Glutamatergic neuron (in vitro differentiated cells): ENCODE measurements at regions not wholly inside any gene's neighbourhood (a gene's known extent, or its start where the extent isn't known, plus 50 kb on each side); places are given as distances from the start of the nearest gene placed in this dataset.
"Not testable (repeated sequence)": the region's sequence is repeated elsewhere in the genome, so short reads cannot be mapped to it uniquely, and the experiment has no call there.

Experiments used
- DNase-seq: peaks from one replicate; pipeline ENCODE4 v3.0.0; 2022
- H3K27ac Mint-ChIP-seq: one replicate; pipeline ENCODE4 v1.8.0; 2020; ENCODE audit warnings: mild to moderate bottlenecking, mixed read lengths, inconsistent platforms; ENCODE audit not compliant: unreplicated experiment
- H3K27me3 Mint-ChIP-seq: one replicate; pipeline ENCODE4 v1.8.0; 2020; ENCODE audit warnings: mild to moderate bottlenecking, moderate library complexity, mixed read lengths, inconsistent platforms; ENCODE audit not compliant: unreplicated experiment
- H3K36me3 Mint-ChIP-seq: one replicate; pipeline ENCODE4 v1.8.0; 2020; ENCODE audit warnings: mild to moderate bottlenecking, mixed read lengths, inconsistent platforms; ENCODE audit not compliant: unreplicated experiment
- H3K4me1 Mint-ChIP-seq: one replicate; pipeline ENCODE4 v1.8.0; 2020; ENCODE audit warnings: mild to moderate bottlenecking, low read depth, mixed read lengths, inconsistent platforms; ENCODE audit not compliant: unreplicated experiment
- H3K4me3 Mint-ChIP-seq: one replicate; pipeline ENCODE4 v1.8.0; 2020; ENCODE audit warnings: mild to moderate bottlenecking, mixed read lengths, inconsistent platforms; ENCODE audit not compliant: unreplicated experiment
- H3K9me3 Mint-ChIP-seq: one replicate; pipeline ENCODE4 v1.8.0; 2020; ENCODE audit warnings: mild to moderate bottlenecking, moderate library complexity, mixed read lengths, inconsistent platforms; ENCODE audit not compliant: unreplicated experiment
- TF ChIP-seq, protein P1 (sequence below): fragments of 200-600 bp; sonication (generic); IDR thresholded peaks from one replicate; pipeline ENCODE4 v1.5.0; 2021; ENCODE audit not compliant: partially characterized antibody, unreplicated experiment

DNA sequence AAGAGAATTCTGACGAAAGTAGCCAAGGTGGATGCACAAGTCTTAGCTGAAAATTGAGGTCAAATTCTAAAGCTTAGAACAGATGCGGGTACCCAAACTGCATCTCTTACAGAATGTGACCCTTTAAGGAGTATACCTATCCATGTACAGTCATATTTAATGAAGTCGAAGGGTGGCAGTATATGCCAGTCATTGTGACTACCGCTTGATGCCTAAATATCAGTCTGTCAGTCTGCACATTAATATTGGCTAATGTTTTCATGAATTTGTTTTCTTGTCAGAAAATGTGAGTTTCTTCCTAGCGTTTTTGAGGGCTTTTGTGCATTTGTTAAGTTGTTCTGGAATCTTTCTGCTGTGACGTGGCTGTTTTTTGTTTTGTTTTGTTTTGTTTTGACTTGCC is 264.5 kb upstream of the ELAVL2 start:
- no peak for DNase-seq
- Mint-ChIP-seq H3K36me3 (peaks cover 4% of the 10 kb centered on the region), H3K27me3 (no peaks in the 10 kb centered on the region)

DNA sequence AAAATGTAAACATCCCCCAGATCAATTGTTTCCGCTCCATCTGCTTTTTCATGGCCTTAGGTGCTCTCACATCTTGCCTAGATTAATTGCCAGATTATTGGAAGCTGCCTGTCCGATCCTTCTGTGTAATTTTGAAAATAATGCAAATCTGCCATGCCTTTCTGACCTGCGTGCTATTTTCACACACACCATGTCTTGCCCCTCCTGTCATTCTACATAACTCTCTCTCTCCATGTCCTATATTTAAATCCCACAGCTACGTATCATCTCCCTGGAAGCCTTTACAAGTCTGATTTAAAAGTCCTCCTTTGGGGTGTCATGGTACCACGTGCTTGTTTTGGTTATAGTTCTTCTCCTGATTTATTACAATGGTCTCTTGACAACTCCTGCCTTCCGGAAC is 247.6 kb upstream of the ELAVL2 start:
- peak overlapping the region; percentile 75 for H3K27ac Mint-ChIP-seq
- peaks cover 4% of the 10 kb centered on the region for H3K9me3 Mint-ChIP-seq
- H3K36me3 Mint-ChIP-seq = no peaks in the 10 kb centered on the region
- TF ChIP-seq, protein P1, sequence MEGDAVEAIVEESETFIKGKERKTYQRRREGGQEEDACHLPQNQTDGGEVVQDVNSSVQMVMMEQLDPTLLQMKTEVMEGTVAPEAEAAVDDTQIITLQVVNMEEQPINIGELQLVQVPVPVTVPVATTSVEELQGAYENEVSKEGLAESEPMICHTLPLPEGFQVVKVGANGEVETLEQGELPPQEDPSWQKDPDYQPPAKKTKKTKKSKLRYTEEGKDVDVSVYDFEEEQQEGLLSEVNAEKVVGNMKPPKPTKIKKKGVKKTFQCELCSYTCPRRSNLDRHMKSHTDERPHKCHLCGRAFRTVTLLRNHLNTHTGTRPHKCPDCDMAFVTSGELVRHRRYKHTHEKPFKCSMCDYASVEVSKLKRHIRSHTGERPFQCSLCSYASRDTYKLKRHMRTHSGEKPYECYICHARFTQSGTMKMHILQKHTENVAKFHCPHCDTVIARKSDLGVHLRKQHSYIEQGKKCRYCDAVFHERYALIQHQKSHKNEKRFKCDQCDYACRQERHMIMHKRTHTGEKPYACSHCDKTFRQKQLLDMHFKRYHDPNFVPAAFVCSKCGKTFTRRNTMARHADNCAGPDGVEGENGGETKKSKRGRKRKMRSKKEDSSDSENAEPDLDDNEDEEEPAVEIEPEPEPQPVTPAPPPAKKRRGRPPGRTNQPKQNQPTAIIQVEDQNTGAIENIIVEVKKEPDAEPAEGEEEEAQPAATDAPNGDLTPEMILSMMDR = no peak
- no peaks in the 10 kb centered on the region for H3K27me3 Mint-ChIP-seq
- H3K4me1 Mint-ChIP-seq = peaks cover 33% of the 10 kb centered on the region
- peak overlapping the region; percentile 26 for H3K4me3 Mint-ChIP-seq
- no peak for DNase-seq

More for the DNA sequence above, 264.5 kb upstream of the ELAVL2 start:
- H3K4me3 Mint-ChIP-seq = no peak overlapping the region
- no peaks in the 10 kb centered on the region for H3K4me1 Mint-ChIP-seq
- H3K9me3 Mint-ChIP-seq = peaks cover 7% of the 10 kb centered on the region
- H3K27ac Mint-ChIP-seq = no peak overlapping the region
- TF ChIP-seq, protein P1 = no peak

DNA sequence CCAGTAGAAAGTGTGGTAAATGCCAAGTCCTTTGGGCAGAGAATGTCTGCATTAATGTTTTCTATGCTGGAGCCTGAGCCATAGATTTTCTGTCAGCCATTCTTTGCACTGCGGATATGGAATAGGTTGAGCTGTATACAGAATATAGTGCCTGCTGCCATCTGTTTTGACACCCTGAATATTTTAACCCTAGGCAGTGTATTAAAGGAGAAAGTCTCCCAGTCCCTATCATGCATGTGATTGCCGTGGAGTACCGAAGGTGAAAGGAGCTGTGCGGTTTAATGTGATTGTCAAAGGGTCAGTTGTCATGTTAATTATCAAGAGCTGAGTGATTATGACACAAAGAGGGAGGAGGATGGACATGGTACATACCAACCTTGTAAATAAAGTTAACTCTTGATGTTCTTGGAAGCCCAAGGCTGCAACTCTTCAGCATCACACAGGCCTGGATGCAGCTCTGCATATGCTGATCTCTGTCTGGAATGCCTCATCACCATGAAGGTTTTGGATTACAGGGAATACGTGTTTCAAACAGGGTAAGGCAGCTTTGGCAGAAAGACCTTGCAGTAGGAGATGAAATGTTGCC is 247.1 kb upstream of the ELAVL2 start:
- peak overlapping the region; percentile 26 for H3K4me3 Mint-ChIP-seq

DNA sequence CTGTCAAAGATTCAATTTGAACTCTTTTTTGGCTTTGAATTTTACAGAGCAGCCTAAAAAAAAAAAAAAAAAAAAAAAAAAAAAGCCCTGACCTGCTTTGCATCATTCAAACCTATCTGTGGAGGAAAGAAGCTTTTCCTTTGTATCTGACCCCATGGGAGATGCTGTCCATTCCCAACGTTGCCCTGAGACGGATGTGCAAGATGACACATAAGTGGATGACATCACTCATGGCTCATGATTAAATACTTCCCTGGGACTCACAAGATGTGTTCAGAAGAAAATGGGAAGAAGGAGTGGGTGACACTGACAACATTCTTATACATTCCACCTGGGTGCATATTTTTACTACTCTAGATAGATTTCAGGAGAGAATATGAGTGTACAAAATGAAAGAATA is 245.7 kb upstream of the ELAVL2 start:
- TF ChIP-seq, protein P1 = no peak
- Mint-ChIP-seq H3K36me3 (no peaks in the 10 kb centered on the region), H3K4me3 (peak overlapping the region; percentile 8), H3K4me1 (peaks cover 33% of the 10 kb centered on the region), H3K27ac (peak overlapping the region; percentile 29), H3K27me3 (no peaks in the 10 kb centered on the region), H3K9me3 (peaks cover 4% of the 10 kb centered on the region)
- peak; percentile 27 for DNase-seq

More for the DNA sequence above, 247.1 kb upstream of the ELAVL2 start:
- H3K9me3 Mint-ChIP-seq = peaks cover 4% of the 10 kb centered on the region
- no peaks in the 10 kb centered on the region for H3K27me3 Mint-ChIP-seq
- no peak for DNase-seq
- H3K36me3 Mint-ChIP-seq = no peaks in the 10 kb centered on the region
- H3K4me1 Mint-ChIP-seq = peaks cover 33% of the 10 kb centered on the region
- peak overlapping the region; percentile 75 for H3K27ac Mint-ChIP-seq
- TF ChIP-seq, protein P1 = no peak

DNA sequence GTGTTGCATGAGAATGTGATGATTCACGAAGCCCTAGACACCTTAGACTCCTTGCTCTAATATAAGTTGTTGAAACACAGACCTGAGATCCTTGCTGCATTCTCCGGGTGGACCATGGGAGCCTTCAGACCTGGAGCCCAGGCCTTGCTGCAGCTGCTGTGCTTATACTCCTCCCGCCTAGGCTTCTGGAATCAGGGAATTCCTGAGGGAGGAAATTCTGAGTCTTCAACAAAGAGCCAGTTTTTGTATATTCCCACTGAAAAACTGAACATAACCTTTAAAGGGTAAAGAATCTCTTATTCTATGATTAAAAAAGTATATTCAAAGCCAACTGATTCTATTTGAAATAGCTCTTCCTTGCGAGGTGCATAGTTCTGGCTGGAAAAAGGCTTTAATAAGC is 245.1 kb upstream of the ELAVL2 start:
- Mint-ChIP-seq H3K27me3 (no peaks in the 10 kb centered on the region), H3K4me1 (peaks cover 33% of the 10 kb centered on the region), H3K4me3 (peak overlapping the region; percentile 30), H3K36me3 (no peaks in the 10 kb centered on the region), H3K9me3 (peaks cover 4% of the 10 kb centered on the region), H3K27ac (peak overlapping the region; percentile 83)
- peak; percentile 22 for DNase-seq
- TF ChIP-seq, protein P1 = no peak

DNA sequence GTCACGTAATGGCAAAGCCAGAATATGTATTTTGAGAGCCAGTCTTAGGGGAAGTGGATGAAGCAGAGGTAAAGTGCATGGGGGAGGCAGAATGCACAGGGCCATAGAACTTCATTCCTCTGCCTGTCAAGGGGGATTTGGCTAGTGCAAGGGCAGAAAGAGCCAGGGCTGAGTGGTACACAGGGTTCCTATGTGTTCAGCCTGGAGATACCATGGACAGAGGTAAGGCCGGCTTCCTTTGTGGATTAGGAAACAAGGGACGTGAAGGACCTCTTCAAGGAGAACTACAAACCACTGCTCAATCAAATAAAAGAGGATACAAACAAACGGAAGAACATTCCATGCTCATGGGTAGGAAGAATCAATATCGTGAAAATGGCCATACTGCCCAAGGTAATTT is 241.1 kb upstream of the ELAVL2 start:
- H3K27me3 Mint-ChIP-seq, H3K36me3 Mint-ChIP-seq, H3K9me3 Mint-ChIP-seq, H3K4me3 Mint-ChIP-seq, H3K27ac Mint-ChIP-seq, DNase-seq: not testable (repeated sequence)
- H3K4me1 Mint-ChIP-seq = peaks cover 11% of the 10 kb centered on the region
